ENCODE measurements at regions not wholly inside any gene's neighbourhood (a gene's known extent, or its start where the extent isn't known, plus 50 kb on each side); places are given as distances from the start of the nearest gene placed in this dataset.

DNA sequence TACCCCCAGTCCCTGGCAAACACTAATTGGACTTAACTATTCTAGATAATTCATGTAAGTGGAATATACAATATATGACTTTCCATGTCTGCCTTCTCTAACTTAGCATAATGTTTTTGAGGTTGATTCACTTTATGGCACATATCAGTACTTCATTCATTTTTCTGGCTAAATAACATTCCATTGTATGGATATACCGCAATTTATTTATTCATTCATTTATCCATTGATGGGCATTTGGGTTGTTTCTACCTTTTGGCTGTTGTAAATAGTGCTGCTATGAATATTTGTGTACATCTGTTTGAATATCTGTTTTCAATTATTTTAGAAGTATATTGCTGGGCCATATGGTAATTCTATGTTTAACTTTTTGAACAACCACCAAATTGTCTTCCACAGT, 616.3 kb downstream of the UTRN start:
- TF ChIP-seq EZH2phosphoT487 (IDR thresholded peaks at IDR 0.05; ENCODE audit: borderline replicate concordance, low read length): no peak
- TF ChIP-seq, protein P1, sequence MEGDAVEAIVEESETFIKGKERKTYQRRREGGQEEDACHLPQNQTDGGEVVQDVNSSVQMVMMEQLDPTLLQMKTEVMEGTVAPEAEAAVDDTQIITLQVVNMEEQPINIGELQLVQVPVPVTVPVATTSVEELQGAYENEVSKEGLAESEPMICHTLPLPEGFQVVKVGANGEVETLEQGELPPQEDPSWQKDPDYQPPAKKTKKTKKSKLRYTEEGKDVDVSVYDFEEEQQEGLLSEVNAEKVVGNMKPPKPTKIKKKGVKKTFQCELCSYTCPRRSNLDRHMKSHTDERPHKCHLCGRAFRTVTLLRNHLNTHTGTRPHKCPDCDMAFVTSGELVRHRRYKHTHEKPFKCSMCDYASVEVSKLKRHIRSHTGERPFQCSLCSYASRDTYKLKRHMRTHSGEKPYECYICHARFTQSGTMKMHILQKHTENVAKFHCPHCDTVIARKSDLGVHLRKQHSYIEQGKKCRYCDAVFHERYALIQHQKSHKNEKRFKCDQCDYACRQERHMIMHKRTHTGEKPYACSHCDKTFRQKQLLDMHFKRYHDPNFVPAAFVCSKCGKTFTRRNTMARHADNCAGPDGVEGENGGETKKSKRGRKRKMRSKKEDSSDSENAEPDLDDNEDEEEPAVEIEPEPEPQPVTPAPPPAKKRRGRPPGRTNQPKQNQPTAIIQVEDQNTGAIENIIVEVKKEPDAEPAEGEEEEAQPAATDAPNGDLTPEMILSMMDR (conservative IDR thresholded peaks at IDR 0.05; ENCODE audit: low read depth, low read length): no peak

Measured in PC-3 (cell line).